NCI-H1436 (cell line): ENCODE measurements at regions not wholly inside any gene's neighbourhood (a gene's known extent, or its start where the extent isn't known, plus 50 kb on each side); places are given as distances from the start of the nearest gene placed in this dataset.

Experiments used
- DNase-seq: peaks from one replicate; lab custom pipeline; 2025; lab: John Stamatoyannopoulos, UW

DNA sequence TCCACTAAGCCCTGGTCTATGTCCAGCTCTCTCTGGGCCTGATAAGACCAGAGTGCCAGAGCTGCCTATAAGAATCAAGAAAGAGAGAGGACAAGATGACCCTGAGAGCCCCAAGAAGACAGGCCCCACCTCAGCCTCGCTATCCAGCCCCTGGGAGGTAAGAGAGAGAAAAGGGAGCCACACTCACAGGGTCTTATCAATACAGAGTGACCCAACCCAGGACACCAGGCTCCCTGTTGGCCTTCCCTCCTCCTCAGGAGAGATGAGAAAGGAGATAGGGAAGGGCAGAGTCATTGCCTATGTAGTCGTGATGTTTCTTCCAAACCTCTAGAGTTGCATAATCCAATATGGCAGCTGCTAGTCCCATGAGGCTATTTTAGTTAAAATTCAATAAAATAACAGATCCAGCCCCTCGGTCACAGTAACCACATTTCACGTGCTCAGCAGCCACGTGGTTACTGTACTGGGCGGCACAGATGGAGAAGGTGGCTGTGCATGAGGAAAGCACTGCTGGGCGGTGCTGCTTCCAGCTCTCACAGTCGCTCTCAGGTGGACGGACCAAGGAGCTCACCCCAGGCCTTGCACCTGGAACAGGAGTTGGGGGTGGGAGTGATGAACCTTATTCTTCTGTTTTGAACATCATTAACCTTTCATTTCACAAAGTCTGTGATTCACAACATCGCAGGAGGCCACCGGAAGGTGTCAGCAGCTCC lies 525.8 kb downstream of the SHQ1 start:
- no peak for DNase-seq

GRCh38 chr3:72320955-72321303 lies 527.3 kb downstream of the SHQ1 start:
- DNase-seq, result no peak

DNA sequence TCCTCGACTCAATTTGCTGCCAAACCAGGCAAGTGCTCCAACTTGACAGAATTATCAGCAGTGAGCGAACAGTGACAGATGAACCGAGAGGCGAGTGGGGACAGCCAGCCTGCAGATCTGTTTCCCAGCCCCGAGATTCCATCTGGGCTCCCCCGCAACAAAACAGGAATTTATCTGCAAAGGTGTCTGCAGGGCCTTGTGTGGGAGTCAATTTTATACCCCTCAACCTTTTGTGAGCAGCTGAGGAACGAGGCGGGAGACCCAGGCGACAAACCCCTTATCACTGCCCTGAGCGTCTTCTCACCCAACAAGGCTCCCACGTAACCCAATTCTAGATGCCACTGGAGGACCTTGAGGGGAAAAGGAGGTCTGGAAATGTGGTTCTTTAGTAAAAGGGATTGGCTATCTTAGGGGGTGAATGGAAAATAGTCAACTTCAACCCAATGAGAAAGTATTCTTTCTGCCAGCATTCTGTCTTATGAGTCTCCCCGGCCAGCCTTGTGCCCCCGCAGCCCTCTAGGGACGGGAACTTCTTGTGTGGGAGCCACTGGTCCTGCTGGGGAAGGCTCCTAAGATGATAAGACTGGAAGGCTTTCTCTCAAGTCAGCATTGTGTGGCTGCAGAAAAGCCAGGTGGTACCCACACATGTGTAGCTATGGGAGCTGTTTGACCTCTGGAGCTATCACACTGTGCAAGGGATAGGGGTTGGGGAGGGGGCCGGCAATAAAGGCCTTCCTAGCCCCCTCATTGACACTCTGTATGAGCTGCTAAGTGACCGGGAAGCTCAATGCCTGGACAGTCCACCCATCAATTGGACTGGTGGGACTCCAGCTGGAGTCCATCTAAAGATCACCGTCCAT lies 527.9 kb downstream of the SHQ1 start:
- no peak for DNase-seq

DNA sequence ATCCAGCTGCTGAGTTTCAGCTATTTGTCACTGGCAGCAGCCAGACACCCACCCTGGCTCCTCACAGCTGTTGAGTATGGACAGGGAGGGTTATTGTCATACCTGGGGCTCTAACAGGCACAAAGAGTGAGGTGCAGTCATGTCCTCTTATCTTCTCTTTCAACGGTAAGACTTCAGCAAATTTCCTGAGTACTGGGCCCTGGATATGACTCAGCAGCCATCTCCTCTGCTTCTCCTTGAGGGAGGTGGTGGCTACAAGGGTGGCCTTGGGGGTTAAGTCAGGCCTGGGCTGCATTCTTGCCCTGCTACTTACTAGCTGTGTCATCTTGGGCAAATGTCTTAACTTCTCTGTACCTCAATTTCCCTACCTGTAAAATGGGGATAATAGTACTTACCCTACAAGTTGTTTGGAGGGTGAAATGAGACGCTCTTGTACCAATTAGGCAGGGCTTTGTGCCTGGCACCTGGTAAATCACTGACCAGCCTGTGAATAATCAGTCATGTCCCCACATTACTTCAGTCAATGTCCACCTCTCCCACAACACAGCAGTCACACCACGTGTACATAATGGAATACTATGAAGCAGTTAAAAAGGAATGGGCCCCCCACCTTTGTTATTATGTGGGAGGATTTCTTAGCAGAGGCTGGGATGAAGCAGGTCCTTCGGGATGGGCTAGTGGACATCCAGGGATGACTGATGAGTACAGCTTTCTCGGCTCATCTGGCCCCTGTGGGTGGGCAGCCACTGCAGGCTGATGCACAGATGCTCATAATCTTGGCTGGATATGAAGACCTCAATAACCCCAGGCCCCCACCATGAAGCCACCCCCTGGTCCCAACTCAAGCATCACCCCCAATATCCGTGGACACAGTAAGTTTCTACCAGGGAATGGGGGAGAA lies 528.8 kb downstream of the SHQ1 start:
- DNase-seq, result no peak

- no peak for DNase-seq
Observed at GRCh38 chr3:72318504-72319193, 529.6 kb downstream of the SHQ1 start.

DNA sequence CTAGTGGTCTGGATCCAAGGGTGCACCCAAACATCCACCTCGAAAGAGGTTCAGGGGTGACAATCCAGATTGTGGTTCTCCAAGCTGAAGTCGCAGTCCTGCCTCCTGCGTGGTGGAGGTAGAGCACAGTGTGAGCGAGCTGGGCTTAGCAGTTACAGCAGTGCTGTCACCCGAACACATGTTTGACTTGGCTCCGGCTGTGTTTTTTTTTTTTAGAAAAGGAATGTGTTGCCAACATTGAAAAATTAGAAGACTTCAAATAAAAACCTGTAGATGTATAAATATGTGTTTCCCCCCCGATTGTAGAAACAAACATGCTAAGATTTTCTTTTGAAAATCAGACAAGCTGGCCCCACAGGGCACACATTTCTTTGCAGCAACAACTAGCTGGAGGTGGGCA lies 530.8 kb downstream of the SHQ1 start:
- no peak for DNase-seq

- DNase-seq, result no peak
Observed at GRCh38 chr3:72316501-72317279, 531.6 kb downstream of the SHQ1 start.

- no peak for DNase-seq
Observed at GRCh38 chr3:72313308-72313707, 528.4 kb upstream of the PROK2 start.

DNA sequence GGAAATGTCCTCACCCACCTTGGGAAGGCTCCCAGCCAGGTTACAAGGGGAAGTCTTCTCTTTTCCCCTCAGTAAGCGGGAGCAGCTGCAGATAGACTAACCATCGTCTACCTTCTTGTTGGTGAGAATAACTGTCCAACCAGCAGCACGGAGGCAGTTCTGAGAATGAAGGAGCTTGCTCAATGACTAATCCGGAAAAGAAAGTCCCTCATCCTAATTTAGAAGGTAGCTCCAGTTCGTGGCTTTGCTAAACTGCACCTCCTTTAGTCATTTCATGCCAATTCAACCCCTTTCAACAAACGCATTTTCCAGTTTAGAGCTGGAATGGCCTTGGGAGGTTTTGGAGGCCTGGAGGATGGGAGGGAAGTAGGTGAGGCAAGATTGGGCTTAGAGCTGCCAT lies 527.4 kb upstream of the PROK2 start:
- no peak for DNase-seq

GRCh38 chr3:72311425-72311824 lies 526.5 kb upstream of the PROK2 start:
- DNase-seq, result no peak

- peak; percentile 56 for DNase-seq
Observed at GRCh38 chr3:72310419-72311380, 525.8 kb upstream of the PROK2 start.

DNA sequence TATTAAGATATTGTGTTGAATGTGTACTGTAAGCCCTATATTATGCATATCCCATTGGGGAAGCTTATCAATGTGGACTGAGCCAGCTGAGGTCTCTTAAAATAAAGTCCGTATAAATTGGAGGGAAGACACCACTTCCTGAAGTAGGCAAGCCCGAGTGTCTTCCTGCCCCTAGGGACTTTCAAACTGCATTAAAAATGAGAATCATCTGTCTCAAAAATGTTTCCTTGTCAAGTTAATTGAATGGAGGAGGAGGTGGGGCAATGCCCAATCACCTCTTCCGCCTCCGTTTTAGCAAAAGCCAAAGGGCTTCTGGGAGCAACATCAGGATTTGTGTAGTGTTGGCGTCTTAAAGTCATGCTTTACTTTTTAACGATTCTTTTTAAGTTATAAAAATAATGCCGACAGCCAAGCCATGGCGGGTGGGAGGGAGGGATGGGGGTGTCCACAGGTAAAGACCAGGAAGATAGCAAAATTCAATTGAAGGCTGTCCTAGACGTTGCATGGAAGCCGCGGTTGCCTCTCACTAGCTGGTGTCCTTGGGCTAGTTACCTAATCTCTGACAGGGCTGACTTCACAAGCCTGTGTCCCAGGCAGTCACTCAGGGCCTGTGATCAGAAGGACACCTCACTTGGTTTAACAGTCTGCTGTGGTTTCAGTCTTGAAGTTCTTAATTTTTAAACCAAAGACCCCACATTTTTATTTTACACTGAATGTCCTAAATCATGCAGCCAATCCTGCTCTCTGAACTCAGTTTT lies 524.9 kb upstream of the PROK2 start:
- no peak for DNase-seq

GRCh38 chr3:72308641-72309040 lies 523.7 kb upstream of the PROK2 start:
- DNase-seq, result no peak

DNA sequence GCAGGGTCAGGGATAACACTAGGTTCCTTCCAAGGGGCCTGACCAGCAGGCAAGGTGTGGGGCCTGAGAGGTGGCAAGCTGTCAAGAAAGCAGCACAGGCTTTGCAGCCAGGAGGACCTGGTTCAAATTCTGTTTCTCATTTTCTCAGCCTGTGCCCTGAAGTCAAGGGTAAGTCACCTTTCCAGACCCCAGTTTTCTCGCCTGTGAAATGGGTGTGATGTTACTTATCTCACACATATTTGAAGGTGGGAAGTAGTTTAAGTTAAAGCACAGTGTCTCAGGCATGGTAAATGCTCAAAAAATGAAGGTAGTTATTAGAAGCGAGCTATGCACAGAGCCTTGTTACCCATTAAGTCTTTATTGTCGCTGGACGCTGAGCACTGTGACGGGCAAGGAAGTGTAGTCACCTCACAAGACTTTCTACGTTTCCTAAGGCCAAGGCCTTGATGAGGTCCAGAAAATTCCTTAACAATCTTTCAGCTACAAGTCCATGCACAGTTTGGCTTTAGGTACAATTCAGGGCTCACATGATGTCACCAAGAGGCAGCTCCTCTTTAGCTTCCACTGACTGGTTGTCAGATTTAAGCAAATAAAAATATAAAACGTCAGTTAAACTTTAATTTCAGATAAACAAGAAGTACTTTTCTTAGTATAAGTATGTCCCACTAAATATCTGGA lies 522.6 kb upstream of the PROK2 start:
- no peak for DNase-seq

DNA sequence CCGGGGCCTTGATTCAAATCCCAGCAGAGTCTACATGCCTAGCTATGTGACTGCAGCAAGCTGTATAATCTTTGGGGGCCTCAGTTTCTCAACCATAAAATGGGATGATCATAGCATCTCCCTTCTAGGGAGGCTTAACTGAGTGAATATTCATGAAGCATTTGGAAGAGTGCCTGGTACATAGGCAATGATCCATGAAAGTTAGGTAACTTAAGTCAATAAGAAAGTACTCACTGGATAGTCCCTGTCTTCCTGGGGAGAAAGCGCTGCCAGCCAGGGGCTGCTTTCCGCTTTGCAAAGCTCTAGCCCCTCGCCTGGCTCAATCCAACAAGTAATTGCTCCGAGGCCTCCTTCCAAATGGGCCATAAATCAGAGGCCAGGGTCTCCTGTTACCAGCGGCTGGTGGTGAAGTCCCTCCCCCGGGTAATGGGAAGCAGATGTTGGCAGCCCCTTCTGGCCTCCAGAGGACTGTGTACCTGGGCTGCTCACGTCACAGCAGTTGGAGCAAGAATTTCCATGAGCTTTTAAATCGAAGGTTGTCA lies 521.9 kb upstream of the PROK2 start:
- DNase-seq, result peak; percentile 59

DNA sequence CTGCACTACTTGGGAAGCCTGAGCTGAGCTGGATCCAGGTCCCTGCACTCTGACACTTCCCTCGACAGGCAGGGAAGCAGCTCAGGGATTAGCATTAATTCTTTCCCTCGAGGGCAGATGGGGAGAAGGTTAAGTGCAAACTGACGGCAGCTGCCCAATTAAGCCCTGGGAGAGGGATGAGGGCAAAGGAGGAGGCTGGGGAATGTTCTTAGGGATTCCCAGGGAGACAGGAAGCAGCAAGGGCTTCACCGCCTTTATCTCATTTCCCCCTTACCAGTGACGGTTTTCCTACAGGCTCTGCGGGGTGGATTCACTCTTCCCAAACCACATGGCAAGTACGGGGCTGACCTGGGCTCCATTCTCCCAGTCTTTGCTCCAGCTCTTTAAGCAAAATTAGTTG lies 519.0 kb upstream of the PROK2 start:
- DNase-seq, result no peak

DNA sequence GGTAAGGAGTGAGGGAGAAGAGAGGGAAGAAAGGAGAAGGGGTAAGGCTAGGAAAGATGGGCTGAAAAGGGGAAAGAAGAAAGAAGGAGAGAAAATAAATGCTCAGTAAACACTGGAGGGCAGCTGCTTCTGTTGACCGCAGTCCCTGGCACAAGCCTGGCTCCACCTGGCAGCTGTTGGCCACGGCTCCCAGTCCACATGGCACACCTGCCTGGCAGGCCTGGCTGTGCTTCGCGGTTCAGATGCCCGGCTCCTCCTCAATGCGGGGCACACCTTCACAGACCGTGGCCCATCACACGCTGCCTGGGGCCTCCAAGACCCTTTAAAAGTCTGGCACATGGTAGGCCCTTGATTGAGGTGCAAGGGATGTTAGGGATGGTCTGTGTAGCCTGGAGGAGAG lies 516.8 kb upstream of the PROK2 start:
- no peak for DNase-seq

DNA sequence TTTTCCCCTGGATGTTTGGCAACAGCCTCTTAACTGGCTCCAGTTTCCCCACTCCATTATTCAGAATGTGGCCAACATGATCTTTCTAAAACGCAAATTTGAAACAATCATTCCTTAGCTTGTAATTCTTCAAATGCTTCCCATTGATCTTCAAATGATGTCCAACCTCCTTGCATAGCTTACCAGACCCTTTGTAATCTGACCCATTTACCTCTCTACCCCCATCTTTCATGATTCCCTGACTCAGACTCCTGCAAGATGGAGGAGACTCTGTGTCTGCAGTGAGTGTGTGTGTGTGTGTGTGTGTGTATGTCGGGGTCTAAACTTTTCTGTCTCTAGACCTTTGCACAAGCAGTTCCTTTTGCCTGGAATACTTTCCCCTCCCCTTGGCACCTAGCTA lies 515.7 kb upstream of the PROK2 start:
- DNase-seq, result no peak
